GM19240 (cell line): ENCODE measurements at regions not wholly inside any gene's neighbourhood (a gene's known extent, or its start where the extent isn't known, plus 50 kb on each side); places are given as distances from the start of the nearest gene placed in this dataset.

Experiments used
- DNase-seq: peaks from one replicate; pipeline ENCODE4 v3.0.0; 2011; ENCODE audit warnings: low spot score; ENCODE audit not compliant: insufficient read length

DNA sequence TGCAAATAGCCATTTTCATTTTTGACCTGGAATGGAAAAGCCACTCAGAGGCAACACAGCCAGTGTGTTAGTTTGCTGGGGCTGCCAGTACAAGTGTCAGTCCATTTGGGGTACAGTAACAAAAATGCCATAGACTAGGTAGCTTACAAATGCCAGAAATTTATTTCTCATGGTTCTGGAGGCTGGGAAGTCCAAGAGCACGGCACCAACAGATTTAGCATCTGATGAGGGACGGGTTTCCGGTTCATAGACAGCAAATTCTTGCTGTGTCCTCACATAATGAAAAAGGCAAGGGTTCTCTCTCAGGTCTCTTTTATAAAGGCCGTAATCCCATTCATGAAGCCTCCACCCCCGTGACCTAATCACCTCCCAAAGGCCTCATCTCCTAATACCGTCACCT lies 418.2 kb downstream of the TYW1 start:
- DNase-seq: no peak

DNA sequence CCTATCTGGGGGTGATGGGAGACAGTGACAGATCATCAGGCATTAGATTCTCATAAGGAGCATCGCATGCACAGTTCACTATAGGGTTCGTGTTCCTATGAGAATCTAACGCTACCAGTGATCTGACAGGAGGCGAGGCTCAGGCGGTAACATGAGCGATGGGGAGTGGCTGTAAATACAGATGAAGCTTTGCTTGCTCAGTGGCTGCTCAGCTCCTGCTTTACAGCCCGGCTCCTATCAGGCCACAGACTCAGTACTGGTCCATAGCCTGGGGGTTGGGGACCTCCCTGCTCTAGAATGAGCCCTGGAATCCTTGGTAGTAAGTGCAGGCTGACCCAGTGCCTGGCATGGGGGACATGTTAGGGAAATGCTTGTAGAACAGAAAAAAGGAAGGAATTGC lies 426.0 kb downstream of the TYW1 start:
- no peak for DNase-seq

DNA sequence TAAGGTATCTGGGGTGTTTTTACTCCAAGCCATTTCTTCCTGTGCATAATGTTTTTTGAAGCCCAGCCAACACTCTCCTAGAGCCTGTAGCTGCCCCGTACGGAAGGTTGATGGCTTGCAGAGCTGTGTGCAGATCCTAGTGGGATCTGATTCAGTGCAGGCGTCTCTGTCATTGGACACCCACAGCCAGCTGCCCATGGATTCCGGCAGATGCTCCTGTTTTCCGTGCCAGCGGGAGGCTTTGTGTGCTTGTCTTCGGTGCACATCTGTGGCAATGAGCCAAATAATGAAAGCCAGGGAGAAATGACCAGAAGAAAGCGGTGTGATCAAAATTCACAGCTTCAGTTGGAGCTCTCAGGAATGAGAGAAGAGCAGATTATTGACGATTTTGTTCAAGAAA lies 426.4 kb downstream of the TYW1 start:
- DNase-seq: no peak

DNA sequence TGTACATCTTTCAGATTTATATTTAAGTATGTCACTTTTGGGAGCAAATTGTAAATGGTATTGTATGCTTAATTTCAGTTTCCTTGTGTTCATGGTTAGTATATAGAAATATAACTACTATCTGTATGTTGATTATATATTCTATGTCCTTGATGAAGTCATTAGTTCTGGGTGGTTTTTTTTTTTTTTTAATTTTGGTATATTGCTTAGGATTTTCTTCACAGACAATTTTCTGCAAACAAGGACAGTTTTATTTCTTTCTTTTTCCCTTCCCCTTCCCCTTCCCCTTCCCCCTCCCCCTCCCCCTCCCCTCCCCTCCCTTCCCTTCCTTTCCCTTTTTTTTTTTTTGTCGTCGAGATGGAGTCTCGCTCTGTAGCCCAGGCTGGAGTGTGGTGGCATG lies 430.0 kb downstream of the TYW1 start:
- no peak for DNase-seq

DNA sequence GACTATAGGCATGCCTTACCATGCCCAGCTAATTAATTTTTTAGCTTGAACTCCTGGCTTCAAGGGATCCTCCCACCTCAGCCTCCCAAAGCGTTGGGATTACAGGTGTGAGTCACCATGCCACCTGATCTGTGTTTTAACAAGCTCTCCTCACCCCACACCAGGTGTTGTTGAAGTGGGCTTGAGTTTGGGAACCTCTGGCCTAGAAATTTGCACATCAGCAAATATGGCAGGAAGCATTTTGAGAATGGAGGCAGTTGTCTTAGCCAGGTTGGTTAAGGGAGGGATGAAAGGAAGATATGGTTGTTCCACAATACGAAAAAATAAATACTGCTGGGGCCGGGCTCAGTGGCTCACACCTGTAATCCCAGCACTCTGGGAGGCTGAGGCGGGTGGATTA lies 433.1 kb downstream of the TYW1 start:
- DNase-seq: no peak

DNA sequence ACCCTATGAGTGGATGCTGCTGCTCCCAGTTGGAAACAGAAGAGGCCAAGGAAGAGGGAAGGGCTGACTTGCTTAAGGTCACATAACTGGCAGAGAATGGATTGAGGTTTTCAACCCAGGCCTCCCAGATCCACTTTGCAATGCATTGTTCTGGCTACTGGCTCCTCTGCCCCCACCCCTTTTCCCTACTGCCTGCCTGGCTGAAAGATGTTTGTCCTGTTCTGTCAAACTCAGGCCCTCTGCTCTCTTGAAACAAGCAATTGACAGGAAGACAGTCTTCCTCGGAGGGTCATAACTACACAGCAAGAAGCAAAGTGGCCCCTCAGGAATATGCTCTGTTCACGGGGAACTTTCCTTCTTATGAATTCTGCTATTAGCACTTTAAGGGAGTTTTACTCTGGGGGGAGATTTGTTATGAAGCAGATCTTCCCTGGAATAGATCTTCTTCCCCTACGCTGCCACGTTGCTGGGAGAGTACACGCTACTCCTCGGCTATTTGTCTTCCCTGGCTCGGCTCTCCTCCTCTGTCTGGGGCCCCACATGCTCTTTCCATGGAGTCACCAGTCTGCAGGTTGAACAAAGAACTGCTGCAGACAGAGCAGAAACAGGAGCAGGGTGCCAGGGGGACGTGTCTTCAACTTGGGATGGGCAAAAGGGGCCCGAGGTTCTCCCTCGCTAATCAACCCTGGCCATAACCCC lies 436.1 kb downstream of the TYW1 start:
- no peak for DNase-seq

DNA sequence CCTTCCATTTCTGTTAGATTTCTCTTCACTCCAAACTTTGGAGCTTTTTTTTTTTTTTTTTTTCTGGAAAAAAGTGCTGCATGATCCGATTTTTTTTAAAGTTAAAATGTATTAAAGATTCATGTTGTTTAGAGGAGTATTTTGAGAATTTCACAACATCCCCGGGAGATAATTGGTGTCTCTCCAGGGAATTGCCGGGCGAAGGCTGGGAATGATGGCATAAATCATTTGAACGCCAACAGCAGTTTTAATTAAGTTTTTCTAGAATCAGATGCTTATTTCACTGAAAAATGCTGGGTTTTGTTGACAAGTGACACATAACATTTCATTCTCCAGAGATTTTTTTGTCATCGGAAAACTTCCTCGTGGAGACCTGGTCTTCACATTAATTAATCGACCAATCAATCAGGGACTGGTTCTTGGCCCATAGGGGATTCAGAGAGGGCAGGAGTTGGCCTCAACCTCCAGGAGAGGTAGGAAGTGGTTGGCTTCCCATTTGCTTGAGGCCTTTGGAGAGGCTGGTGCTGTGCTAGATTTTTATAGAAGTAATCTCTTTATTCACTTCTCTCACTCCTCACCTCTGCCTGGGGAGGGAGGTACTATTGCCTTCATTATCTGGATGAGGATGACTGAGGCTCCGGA lies 439.4 kb downstream of the TYW1 start:
- DNase-seq: no peak

DNA sequence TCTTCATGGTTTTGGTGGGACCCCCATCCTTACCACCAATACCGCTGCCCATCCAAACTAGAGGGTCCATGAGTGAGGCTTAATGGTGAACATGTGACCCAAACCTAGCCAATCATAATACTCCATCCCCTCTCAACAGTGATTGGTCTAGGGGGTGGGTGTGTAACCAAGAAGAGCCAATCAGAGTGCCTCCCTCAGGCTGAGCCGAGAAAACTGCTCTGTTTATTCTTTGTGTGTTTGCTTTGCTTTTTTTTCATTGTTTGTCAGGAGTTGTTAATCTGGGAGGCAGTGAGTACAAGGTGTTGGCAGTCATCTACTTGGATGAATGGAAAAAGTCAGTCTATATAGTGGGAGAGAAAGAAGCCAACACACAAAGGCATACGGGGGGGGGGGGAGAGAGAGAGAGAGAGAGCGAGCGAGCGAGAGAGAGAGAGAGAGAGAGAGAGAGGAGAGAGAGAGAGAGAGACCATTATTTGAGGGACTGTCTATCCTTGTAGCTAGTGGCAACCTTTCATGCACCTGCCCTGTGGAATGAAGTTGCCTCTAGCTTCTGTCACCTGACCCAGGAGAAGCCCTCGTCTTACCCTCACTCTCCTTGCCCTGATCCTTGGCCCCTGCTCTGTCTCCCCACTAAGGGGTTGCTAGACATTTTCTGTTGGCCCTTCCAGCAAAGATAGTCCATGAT lies 441.7 kb downstream of the TYW1 start:
- DNase-seq: no peak

DNA sequence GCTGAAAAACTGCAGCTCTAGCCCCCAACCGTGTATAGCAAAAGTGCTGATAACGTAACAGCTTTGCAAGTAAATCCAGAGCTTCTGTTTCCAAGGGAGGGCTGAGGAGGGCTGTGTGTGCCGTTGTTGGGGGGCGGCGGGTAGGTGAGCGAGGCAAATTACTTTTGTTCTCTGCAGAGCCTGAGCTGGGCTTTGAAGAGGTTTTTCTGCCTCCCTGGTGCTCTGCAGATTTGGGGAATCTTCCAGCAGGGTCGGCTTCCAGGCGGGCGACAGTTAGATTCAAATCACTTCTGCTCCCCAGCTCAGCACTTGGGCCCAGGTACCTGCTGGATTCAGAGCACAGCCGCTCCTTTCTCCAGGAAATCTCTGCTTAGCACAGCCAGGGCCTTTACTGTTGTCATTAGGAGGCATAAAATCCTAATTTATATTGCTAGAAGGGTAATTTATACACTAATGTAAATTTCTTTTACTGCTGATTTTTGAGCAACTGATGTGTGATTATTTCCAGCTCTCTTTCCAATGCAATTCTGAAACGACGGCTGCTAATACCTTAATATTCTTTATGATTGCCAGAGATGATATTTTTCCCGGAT lies 442.4 kb downstream of the TYW1 start:
- no peak for DNase-seq

DNA sequence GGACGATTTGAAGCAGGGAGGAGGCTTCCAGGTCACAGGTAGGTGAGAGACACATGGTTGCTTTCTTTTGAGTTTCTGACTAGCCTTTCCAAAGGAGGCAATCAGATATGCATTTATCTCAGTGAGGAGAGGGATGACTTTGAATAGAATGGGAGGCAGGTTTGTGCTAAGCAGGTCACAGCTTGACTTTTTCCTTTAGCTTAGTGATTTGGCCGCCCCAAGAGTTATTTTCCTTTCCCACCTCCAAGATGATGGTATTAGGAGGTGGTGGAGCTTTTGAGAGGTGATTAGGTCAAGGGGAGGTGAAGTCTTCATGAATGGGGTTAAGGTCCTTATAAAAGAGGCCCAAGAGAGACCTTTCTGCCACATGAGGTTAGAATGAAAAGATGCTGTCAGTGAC lies 443.7 kb downstream of the TYW1 start:
- no peak for DNase-seq

DNA sequence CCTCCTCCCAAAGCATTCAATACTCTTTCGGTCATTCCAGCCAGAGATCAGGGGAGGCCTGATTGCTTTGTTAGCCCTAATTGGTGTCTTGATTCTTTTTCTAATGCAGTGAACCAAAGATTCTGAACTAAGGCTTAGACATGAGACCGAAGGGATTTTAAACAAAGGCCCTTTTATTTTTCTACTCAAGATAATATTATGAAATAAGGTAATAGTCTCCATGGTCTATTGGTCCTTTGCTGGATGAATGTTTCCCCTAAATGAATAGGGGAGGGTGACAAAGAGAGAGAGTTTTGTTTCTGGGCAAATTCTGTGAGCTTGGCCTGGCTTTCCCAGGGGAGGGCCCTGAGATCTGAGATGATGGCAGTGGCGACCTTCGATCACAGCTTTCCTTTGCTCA lies 449.1 kb downstream of the TYW1 start:
- no peak for DNase-seq

DNA sequence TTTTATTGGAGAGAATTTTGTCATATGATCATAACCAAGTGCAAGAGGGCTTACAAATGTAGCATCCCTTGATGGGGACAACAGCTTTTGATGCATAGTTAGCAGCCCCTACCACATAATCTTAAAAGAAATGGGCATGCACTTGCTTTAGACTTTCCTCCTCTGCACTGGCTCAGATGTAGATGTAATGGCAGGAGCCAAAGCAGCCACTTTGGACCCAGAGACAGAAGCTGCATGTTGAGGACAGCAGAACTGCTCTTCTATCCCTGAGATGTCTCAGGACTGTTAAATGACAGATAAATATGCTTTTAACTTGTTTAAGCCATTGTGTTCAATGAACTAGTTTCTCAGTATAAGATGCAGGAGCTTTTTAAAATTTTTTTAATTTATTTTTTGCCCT lies 450.7 kb downstream of the TYW1 start:
- no peak for DNase-seq

DNA sequence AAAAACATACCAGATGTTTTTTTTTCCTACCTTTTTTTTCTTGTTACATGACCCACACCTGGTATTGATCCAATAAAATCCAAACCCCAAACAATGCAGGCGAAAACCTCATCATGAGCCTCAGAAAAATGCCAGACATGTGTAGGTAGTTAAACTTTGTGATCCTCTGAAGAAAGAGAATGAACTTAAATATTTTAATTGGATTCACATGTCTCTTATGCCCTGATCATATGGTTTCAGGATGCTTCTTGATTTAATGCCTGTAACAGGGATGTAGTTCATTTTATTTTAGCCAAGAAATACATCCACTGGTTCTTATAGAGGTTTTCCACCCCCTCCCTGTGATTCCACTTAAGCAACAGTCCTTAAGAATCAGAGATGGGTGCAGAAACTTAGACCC lies 451.6 kb downstream of the TYW1 start:
- no peak for DNase-seq

DNA sequence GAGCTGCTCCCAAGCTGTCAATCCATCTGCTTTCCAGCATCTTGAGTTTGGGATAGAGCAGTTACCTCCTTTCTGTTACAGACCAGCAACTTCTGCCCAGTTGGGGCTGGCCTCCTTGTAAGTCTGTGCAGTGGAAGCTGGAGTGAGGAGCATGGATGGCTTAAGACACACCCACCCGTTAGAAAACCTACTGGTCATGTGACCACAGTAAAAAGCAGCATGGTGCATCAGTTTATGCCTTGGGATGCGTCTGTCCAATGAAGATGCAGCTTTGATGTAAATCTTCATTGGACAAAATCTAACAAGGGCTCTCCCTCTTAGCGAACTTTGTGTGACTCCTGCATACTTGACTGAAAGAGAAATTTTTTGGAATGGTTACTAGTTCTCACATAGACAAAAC lies 453.5 kb downstream of the TYW1 start:
- no peak for DNase-seq

DNA sequence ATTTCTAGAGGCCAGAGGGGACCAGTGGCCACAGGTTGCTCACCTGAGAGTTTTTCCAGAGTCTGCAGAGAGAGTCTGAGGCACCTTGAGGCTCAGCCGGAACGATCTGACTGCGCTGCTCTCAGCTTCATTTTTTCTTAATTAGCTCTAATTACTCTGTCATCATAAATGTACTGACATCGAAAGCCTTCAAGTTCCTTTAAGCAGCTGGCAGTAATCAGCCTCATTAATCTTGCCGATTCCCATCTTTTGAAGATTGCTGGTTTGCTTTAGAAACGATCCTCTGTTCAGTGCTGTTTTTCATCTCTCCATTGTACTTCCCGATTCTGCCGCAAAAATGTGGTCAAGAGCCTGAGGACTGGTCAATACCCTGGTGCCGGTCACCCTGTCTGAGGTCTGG lies 454.7 kb downstream of the TYW1 start:
- DNase-seq: no peak

DNA sequence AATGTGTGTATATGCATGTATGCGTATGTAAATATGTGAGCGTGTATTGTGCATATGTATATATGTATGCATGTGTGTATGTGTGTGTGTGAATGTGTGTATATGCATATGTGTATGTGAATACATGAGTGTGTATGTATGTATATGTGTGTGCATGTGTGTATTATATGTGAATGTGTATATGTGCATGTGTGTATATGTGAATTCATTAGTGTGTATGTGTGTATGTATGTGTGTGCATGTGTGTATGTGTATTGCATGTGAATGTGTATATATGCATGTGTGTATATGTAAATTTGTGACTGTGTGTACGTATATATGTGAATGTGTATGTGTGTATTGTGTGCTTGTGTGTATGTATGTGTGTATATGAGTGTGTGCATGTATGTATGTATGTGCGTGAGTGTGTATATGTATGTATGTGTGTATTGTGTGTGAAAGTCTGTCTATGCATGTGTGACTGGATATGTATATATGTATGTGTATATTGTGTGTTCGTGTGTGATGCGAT lies 455.9 kb downstream of the TYW1 start:
- no peak for DNase-seq

DNA sequence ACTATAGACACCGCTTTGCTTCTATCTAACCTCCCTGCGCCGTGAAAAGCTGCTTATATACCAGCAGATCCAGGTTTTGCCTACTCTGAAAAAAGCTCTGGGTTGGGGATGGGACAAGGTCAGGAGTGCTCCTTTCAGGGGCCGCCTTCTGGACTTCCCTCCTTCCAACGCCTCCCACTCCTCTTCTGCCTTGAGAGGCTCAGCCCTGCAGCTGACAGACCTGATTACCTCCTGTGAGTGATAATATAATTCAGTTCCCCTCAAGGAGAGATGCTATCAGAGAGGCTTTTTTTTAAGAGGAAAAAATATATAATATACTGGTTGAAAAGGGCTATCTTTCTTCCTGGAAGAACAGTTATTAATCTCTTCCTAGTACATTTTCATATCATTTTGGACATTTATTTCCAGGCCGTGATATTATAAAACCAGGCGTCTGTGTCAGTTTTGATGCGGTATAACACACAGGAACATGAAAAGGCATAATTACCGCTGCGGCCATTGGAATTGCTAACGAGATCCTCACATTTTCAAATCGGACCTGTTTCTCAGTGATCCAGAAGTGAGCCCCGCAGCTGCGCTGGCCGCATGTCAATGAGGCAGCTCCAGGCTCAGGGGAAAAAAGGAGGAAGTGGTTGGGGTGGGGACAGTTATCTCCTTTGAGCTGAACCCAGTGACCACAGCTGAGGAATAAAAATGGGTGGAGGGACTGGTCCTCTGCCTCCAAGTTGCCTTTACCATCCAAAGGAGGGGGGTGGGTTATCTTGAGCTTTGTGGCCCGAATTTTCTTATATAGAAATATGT lies 457.1 kb downstream of the TYW1 start:
- no peak for DNase-seq

DNA sequence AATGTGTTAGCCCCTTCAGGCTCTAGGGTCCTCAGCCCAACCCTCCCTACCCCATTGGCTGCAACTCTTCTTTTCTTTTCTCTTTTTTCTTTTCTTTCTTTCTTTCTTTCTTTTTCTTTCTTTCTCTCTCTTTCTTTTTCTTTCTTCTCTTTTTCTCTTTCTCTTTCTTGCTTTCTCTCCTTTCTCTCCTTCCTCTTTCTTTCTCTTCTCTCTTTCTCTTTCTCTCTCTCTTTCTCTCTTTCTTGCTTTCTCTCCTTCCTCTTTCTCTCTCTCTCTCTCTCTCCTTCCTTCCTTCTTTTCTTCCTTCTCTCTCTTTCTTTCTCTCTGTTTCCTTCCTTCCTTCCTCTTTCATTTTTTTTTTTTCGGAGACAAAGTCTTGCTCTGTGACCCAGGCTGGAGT lies 458.9 kb downstream of the TYW1 start:
- no peak for DNase-seq

DNA sequence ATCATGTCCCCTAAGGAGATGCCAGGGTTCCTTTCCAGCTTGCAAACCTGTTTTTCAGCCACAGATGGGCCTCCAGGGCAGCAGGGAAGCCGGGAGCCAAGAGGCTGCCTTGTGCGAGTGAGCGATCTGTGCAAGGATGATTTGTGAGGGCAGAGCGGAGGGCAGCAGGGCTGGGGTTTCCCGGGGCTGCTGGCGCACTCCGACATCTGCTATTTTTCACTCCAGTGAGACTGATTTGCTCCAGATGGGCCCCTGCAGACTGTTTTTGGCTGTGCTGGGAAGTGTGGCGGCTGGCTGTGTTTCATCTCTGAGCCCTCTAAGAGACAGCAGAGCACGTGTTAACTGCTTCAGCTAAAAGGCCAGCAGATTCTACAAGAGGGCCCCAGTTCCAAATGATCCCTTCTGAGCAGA lies 466.2 kb downstream of the TYW1 start:
- no peak for DNase-seq

DNA sequence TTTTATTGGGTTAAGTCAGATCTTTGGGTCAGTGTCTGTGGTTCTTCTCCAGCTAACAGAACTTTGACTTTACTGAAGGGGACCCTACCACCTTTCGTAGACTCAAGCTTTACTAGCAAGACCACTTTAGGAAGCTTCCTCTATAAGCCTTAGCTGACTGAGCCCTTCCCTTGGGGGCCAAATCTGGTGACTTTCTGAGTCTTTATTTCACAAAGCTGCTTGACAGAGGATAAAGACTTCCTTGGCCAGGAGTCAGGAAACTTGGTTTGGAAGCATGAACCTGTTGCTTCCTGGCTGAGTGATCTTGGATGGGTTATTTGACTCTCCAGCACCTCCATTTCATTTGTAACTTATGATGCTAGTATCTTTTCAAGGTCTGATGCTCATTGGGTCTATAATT lies 466.7 kb downstream of the TYW1 start:
- DNase-seq: no peak

DNA sequence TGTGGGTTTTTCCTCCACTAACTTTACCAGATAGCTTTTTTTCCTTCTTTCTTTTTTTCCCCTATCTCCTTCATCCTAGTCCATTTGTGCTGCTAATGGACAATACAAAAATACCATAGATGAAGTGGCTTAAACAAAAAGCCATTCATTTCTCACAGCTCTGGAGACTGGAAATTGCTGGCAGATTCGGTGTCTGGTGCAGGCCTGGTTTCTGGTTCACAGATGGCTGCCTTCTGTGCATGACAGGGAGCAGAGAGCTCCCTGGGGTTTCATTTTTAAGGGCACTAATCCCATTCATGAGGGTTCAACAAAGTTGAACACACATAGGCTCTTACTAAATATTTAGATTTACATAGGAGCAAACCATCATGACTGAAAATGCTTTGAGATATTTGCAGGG lies 467.4 kb downstream of the TYW1 start:
- no peak for DNase-seq

DNA sequence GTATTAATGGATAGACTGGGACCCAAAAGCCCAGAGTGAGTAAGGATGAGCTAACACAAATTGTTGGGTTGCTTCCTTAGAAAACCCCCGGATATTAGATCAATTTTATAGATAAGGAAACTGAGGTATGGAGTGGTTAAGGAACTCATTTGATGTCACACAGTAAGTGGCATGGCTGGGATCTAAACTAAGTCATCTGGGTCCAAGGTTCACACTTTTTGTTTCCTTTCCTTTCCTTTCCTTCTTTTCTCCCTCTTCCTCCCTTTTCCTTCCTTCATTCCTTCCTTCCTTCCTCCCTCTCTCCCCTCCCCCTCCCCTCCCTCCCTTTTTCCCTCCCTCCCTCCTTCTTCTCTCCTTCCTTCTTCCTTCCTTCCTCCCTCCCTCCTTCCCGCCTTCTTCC lies 469.5 kb downstream of the TYW1 start:
- DNase-seq: no peak
